Breast epithelium (tissue), 4 donors: ENCODE measurements at regions not wholly inside any gene's neighbourhood (a gene's known extent, or its start where the extent isn't known, plus 50 kb on each side); places are given as distances from the start of the nearest gene placed in this dataset.
"Not testable (repeated sequence)": the region's sequence is repeated elsewhere in the genome, so short reads cannot be mapped to it uniquely, and the experiment has no call there.

ENCODE experiments used
- DNase-seq, 2 donors: peaks; one replicate each; pipeline ENCODE4 v3.0.0-alpha.2; 2019; ENCODE audit warnings: low spot score in 2 of 2
- H3K27ac ChIP-seq, 2 donors: fragments of 200-600 bp; sonication (generic) in 1 of 2; one replicate each; pipeline ENCODE4 v1.5.1; 2016 to 2019; ENCODE audit warnings: mild to moderate bottlenecking in 1 of 2
- H3K27me3 ChIP-seq, 2 donors: fragments of 200-600 bp; sonication (generic) in 1 of 2; one replicate each; pipeline versions ENCODE4 v1.5.1 to v1.6.0; 2017 to 2019; ENCODE audit warnings: control low read depth in 1 of 2, mild to moderate bottlenecking in 1 of 2
- H3K36me3 ChIP-seq: fragments of 200-600 bp; one replicate; pipeline ENCODE4 v1.5.1; 2019
- H3K4me1 ChIP-seq, 2 donors: fragments of 200-600 bp; sonication (generic); one replicate each; pipeline ENCODE4 v1.5.1; 2016 to 2019; ENCODE audit warnings: control low read depth in 1 of 2
- H3K4me3 ChIP-seq, 3 donors: fragments of 200-600 bp; sonication (generic); 1 replicate in 2 of 3; 2 replicates in 1 of 3; pipeline ENCODE4 v1.5.1; 2016 to 2019; ENCODE audit warnings: mild to moderate bottlenecking in 3 of 3, moderate library complexity in 2 of 3
- H3K9me3 ChIP-seq, 2 donors: fragments of 200-600 bp; sonication (generic) in 1 of 2; one replicate each; pipeline ENCODE4 v1.5.1; 2016 to 2019; ENCODE audit warnings: control low read depth in 1 of 2
- POLR2A ChIP-seq: fragments of 450-650 bp; IDR thresholded peaks from one replicate; pipeline ENCODE4 v1.6.1; 2016; ENCODE audit warnings: antibody characterized with exemption, mild to moderate bottlenecking, moderate library complexity
- POLR2AphosphoS5 ChIP-seq, 3 donors: sonication (generic); formaldehyde crosslinking; IDR thresholded peaks; one replicate each; pipeline ENCODE4 v1.6.1; 2017; ENCODE audit warnings: antibody characterized with exemption in 3 of 3
- intact Hi-C: fragments of 100-400 bp; cut with DNase I; formaldehyde crosslinking; loops from one replicate; pipeline ENCODE4 v1.15.1; 2023; ENCODE audit warnings: low total_unique reads
- TF ChIP-seq, protein P1 (sequence below), 3 donors: fragments of 450-650 bp; IDR thresholded peaks; one replicate each; pipeline ENCODE4 v1.5.1; 2016 to 2017; ENCODE audit warnings: antibody characterized with exemption in 3 of 3, mild to moderate bottlenecking in 3 of 3, moderate library complexity in 3 of 3

GRCh38 chr13:19083340-19083739 is 98.3 kb downstream of the TUBA3C start:
- TF ChIP-seq, protein P1, sequence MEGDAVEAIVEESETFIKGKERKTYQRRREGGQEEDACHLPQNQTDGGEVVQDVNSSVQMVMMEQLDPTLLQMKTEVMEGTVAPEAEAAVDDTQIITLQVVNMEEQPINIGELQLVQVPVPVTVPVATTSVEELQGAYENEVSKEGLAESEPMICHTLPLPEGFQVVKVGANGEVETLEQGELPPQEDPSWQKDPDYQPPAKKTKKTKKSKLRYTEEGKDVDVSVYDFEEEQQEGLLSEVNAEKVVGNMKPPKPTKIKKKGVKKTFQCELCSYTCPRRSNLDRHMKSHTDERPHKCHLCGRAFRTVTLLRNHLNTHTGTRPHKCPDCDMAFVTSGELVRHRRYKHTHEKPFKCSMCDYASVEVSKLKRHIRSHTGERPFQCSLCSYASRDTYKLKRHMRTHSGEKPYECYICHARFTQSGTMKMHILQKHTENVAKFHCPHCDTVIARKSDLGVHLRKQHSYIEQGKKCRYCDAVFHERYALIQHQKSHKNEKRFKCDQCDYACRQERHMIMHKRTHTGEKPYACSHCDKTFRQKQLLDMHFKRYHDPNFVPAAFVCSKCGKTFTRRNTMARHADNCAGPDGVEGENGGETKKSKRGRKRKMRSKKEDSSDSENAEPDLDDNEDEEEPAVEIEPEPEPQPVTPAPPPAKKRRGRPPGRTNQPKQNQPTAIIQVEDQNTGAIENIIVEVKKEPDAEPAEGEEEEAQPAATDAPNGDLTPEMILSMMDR (IDR thresholded peaks at IDR 0.05): no peak
- TF ChIP-seq POLR2A (no peak), POLR2AphosphoS5 (IDR thresholded peaks at IDR 0.05) (no peak)
- intact Hi-C loops: no loop called here

DNA sequence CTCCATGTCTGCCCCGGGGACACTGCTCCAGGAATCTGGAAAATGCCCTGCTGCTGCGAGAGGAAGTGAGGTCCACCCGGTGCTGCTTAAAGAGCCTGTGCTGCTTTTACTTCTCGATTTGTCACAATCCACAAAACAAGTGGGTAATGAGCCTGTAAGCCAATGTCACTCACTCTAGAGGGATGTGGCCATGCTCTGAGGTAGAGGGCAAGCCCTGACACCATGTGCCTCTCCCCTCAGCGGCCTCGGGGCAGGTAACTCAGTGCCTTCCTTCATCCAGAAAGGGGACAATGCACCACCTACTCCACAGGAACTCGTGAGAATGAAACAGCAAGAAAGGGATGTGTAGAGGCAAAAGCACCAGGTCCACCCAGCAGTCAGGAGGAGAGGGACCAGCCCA is 106.2 kb downstream of the TUBA3C start:
- no peaks in the 10 kb centered on the region for H3K27me3 ChIP-seq
- intact Hi-C loops: no loop called here
- H3K4me3 ChIP-seq: no peak overlapping the region
- no peak for DNase-seq
- H3K27ac ChIP-seq: no peak overlapping the region
- no peaks in the 10 kb centered on the region for H3K36me3 ChIP-seq
- peaks cover 0 to 8% of the 10 kb centered on the region in 2 donors for H3K9me3 ChIP-seq
- no peaks in the 10 kb centered on the region for H3K4me1 ChIP-seq
- TF ChIP-seq POLR2A (no peak), POLR2AphosphoS5 (IDR thresholded peaks at IDR 0.05) (no peak)
- TF ChIP-seq, protein P1 (IDR thresholded peaks at IDR 0.05): no peak

More at GRCh38 chr13:19083340-19083739, 98.3 kb downstream of the TUBA3C start:
- Histone ChIP-seq H3K4me1 (no peaks in the 10 kb centered on the region), H3K9me3 (peaks cover 6 to 8% of the 10 kb centered on the region in 2 donors), H3K27me3 (no peaks in the 10 kb centered on the region), H3K27ac (no peak overlapping the region), H3K36me3 (no peaks in the 10 kb centered on the region), H3K4me3 (no peak overlapping the region)
- DNase-seq: no peak

GRCh38 chr13:19074519-19074918 is 107.1 kb downstream of the TUBA3C start:
- no peak for DNase-seq
- Histone ChIP-seq H3K4me1 (no peaks in the 10 kb centered on the region), H3K36me3 (no peaks in the 10 kb centered on the region), H3K4me3 (no peak overlapping the region), H3K27me3 (no peaks in the 10 kb centered on the region), H3K27ac (no peak overlapping the region), H3K9me3 (peaks cover 0 to under 1% of the 10 kb centered on the region in 2 donors)
- no peak for TF ChIP-seq POLR2A
- TF ChIP-seq, protein P1 (IDR thresholded peaks at IDR 0.05): no peak
- no peak for TF ChIP-seq POLR2AphosphoS5 (IDR thresholded peaks at IDR 0.05)
- intact Hi-C loops: no loop called here

- H3K36me3 ChIP-seq, H3K4me3 ChIP-seq, H3K9me3 ChIP-seq, H3K27me3 ChIP-seq, H3K27ac ChIP-seq, DNase-seq, H3K4me1 ChIP-seq, intact Hi-C loops: not testable (repeated sequence)
These were observed 107.5 kb downstream of the TUBA3C start for GRCh38 chr13:19074106-19074505.

GRCh38 chr13:19072956-19073706 is 108.5 kb downstream of the TUBA3C start:
- H3K4me3 ChIP-seq, H3K27ac ChIP-seq, intact Hi-C loops, H3K36me3 ChIP-seq, H3K4me1 ChIP-seq, DNase-seq, H3K27me3 ChIP-seq, H3K9me3 ChIP-seq: not testable (repeated sequence)

GRCh38 chr13:19072543-19072942 is 109.1 kb downstream of the TUBA3C start:
- Histone ChIP-seq H3K4me3 (no peak overlapping the region), H3K27me3 (no peaks in the 10 kb centered on the region), H3K36me3 (no peaks in the 10 kb centered on the region), H3K4me1 (no peaks in the 10 kb centered on the region), H3K9me3 (no peaks in the 10 kb centered on the region), H3K27ac (no peak overlapping the region)
- TF ChIP-seq POLR2AphosphoS5 (IDR thresholded peaks at IDR 0.05) (no peak), POLR2A (no peak)
- TF ChIP-seq, protein P1 (IDR thresholded peaks at IDR 0.05): no peak
- intact Hi-C loops: no loop called here
- no peak for DNase-seq
